NCI-H1048 (cell line): ENCODE measurements at regions not wholly inside any gene's neighbourhood (a gene's known extent, or its start where the extent isn't known, plus 50 kb on each side); places are given as distances from the start of the nearest gene placed in this dataset.

Experiments used
- DNase-seq: peaks from one replicate; lab custom pipeline; 2025; lab: John Stamatoyannopoulos, UW

DNA sequence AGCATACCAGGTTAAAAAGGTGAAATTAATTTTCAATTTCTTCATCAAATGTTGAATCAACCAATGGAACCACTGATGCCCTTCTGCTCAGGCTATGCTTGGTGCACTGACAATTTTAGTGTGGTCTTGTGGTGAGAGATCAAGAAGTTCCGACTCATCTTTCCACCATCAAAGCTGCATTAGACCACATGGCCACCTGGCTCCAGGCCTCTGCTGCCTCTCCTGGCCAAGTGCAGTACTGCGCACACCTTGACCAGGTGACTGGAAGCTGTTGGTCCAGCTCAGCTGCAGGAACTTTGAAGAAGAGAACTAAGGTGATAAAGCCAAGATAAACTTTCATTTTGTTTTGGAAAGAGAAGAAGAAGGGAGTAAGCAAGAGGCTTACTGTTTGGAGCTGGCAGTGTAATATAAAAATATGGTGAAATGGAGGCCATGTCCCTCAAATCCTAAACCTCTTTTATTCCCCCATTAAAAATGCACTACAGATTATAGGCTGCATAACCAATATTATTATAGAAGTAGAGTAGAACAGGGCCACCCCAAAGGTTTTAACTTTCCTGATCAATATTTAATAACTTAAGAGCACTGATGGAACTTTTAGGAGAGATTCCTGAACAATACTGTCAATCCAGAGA lies 315.5 kb upstream of the C9orf72 start:
- no peak for DNase-seq

- no peak for DNase-seq
Measured at GRCh38 chr9:27924502-27924901, 351.2 kb upstream of the C9orf72 start.

GRCh38 chr9:27925815-27926214 lies 352.5 kb upstream of the C9orf72 start:
- DNase-seq: no peak

GRCh38 chr9:27929841-27930240 lies 356.6 kb upstream of the C9orf72 start:
- no peak for DNase-seq

- no peak for DNase-seq
Measured at GRCh38 chr9:27933210-27934025, 360.1 kb upstream of the C9orf72 start.

DNA sequence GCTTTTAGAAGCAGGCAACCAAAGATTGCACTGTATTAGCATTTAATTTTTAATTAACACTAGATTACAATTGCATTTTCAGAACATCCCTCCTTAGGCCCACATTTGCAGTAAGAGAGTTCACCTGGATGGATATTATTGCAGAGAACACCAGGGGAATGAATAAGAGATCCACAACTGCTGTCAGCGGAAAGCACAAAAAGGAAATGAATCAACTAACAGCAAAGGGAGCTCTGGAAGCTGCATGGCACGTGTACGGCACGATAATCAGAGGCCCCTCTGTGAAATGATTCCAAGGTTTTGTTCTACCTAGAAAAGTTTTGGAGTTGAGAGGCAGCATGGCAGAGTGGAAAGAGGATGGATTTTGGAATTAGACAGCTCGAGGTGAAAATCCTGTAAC lies 361.2 kb upstream of the C9orf72 start:
- DNase-seq: no peak

- no peak for DNase-seq
Measured at GRCh38 chr9:27939186-27939585, 365.9 kb upstream of the C9orf72 start.

DNA sequence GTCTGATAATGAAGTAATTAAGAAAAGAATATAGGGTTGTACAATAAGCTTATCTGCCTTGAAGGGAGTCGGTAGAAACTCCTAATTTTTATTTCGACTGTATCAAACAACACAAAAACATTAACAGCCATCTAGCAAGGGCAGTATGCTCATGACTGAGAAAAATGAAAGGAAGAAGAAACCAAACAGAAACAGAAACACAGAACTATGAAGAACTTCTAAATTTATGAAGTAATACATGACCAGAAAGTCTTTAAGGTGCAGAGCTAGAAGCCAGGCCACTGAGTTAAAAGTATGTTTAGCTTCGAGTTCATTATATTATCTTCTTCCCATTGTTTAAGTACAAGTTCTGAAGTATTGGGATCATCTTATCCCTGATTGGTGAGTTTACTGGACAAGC lies 367.3 kb upstream of the C9orf72 start:
- DNase-seq: no peak

DNA sequence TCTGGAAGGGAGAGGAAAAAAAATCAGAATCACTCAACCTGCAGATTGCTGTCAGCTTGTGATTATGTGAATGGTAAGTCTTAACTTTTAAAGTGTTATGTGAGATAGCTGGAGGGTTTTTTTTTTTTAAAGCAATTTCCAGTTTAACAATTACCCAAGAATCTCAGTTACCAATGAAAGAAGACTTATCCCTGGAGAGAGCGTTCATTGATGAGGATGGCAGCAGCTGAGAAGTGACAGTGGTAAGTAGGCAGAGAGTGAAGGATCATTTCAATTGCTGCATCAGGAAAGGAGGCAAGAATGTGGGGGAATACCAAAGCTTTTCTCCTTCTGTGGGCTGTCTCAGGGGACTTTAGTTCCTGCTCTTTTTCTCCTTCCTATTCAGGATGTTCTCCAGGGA lies 370.2 kb upstream of the C9orf72 start:
- no peak for DNase-seq

GRCh38 chr9:27945386-27945785 lies 372.1 kb upstream of the C9orf72 start:
- DNase-seq: no peak

DNA sequence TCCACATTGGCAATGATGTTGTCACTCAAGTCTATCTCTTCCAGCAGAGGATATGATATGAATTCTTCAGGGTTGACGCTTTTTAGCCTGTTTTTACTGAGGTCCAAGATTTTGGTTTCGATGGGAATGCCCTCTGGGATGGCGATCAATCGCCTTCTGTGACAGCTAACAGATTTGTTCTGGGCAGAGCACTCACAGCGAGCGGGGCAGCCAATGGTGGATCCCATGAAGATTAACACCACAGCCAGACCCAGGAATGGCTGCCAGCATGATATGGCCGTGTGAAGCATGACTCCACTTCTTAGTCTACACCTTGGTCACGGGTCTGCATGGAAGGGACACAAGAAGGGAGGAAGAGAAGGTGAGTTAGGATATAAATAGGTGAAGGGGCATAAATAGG lies 377.1 kb upstream of the C9orf72 start:
- no peak for DNase-seq

GRCh38 chr9:27954858-27955257 lies 381.6 kb upstream of the C9orf72 start:
- DNase-seq: no peak

- no peak for DNase-seq
Measured at GRCh38 chr9:27963836-27964235, 390.6 kb upstream of the C9orf72 start.

DNA sequence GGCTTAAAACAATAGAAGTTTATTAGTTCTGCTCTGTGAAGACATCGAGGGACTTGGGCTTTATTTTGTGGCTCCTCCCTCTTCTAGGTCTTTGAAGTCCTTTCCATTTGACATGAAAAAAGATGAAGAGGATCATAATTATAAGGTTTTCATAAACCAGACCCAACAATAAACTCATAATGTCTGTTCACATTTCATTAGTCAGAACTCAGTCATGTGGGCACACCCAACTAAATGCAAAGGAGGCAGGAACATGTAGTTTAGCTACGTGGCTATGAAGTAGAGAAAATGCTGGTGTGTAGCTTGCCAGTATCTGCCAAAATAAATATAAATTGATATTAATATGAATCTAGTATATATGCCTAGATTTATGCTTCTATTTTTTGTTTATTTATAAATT lies 393.9 kb upstream of the C9orf72 start:
- no peak for DNase-seq

GRCh38 chr9:27977931-27978330 lies 404.6 kb upstream of the C9orf72 start:
- DNase-seq: no peak

DNA sequence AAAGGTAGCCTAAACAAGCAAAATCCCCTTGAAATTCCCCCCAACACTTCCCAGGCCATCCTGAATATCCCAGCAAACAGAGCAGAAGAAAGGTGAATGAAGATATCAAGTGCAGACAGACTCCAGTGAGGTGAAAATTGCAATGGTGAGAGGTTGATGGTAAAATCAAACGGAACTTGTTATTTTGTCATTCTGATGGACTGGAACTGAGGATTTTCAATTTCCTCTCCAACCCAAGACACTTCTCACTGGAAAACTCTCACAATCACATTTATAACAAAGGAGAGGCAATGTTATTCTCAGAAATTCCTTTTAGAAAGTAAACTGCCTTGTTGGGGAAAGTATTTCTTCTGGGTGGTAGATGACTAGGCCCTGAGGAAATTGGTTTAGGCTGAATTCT lies 412.4 kb upstream of the C9orf72 start:
- no peak for DNase-seq

DNA sequence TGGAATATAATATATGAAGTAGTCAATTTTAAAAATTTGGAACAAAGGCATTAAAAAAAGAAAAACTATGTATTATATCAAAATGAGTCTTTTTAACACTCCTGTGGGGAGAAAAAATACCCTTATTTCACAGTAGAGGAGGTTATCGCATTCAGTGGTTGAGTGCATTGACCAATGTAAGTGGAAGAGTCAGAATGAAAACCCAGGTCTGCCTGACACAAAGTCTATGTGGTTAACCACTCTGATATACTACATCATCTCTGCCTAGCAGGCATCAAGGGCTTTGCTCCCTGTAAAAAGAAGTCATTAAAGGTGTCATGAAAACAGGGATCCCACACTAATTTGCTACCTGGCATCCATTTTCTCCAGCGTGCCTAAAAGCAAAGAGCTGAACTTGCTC lies 417.2 kb upstream of the C9orf72 start:
- DNase-seq: no peak

GRCh38 chr9:27991221-27991620 lies 417.9 kb upstream of the C9orf72 start:
- no peak for DNase-seq

- DNase-seq: no peak
Measured at GRCh38 chr9:28001096-28001495, 427.8 kb upstream of the C9orf72 start.

- no peak for DNase-seq
Measured at GRCh38 chr9:28004900-28005299, 431.6 kb upstream of the C9orf72 start.

DNA sequence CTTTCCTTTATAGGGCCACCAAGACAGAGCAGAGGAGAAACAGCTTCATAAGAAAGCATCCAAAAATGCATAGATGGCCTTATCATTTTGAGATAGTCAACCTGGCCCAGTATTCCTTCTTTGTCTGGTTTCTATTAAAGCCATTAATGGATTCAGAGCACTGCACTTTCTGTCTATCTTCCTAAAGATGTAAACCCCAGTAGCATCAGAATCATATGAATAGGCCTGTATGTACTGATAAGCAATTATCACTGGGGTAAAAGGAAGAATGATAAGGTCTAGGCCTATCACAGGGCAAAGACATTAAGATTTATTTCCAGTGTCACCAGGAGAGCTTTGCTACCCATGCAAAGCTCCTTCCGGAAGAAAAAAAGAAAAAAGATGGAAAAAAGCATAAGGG lies 432.5 kb upstream of the C9orf72 start:
- DNase-seq: no peak

GRCh38 chr9:28007097-28007817 lies 434.0 kb upstream of the C9orf72 start:
- no peak for DNase-seq

DNA sequence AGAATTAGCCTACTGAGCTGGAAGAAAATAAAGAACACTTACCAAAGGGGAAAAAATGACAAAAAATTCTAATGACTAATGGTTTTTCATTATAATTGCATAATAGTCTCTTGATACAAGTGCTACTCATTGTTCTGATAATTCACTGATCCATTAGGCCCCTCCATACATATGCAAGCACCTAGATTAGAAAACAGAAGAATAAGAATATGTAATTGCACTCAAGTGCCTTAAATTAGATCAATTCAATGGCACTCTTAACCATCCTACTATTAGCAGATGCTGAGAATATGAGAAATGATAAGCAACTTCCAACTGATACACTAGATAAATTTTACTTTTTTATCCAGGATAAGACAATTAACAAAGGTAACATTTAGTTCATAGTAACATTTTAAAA lies 440.9 kb upstream of the C9orf72 start:
- no peak for DNase-seq
